Eye (tissue), 1 donor: ENCODE measurements at regions not wholly inside any gene's neighbourhood (a gene's known extent, or its start where the extent isn't known, plus 50 kb on each side); places are given as distances from the start of the nearest gene placed in this dataset.
"Not testable (repeated sequence)": the region's sequence is repeated elsewhere in the genome, so short reads cannot be mapped to it uniquely, and the experiment has no call there.

Experiments used
- DNase-seq: peaks from one replicate; pipeline ENCODE4 v3.0.0-alpha.2; 2015

- DNase-seq: no peak
Measured at GRCh38 chr6:6091608-6092002, 84.9 kb upstream of the NRN1 start.

- DNase-seq: no peak
Measured at GRCh38 chr6:6090861-6091607, 84.3 kb upstream of the NRN1 start.

GRCh38 chr6:6085928-6086668, 79.4 kb upstream of the NRN1 start:
- DNase-seq: peak; percentile 25

- no peak for DNase-seq
Measured at GRCh38 chr6:6080975-6081374, 74.2 kb upstream of the NRN1 start.

- DNase-seq: no peak
Measured at GRCh38 chr6:6074190-6074589, 67.5 kb upstream of the NRN1 start.

- not testable (repeated sequence) for DNase-seq
Measured at GRCh38 chr6:6068157-6068556, 61.4 kb upstream of the NRN1 start.

- no peak for DNase-seq
Measured at GRCh38 chr6:6058054-6058444, 51.3 kb upstream of the NRN1 start.

GRCh38 chr6:6057442-6058053, 50.8 kb upstream of the NRN1 start:
- DNase-seq: peak; percentile 90
